ENCODE measurements at regions not wholly inside any gene's neighbourhood (a gene's known extent, or its start where the extent isn't known, plus 50 kb on each side); places are given as distances from the start of the nearest gene placed in this dataset.

GRCh38 chr13:77423296-77423695 is 96.4 kb upstream of the MYCBP2 start:
- DNase-seq (ENCODE audit: low read depth) = no peak

GRCh38 chr13:77422724-77423123 is 95.8 kb upstream of the MYCBP2 start:
- no peak for DNase-seq (ENCODE audit: low read depth)

- DNase-seq (ENCODE audit: low read depth) = no peak
Measured at GRCh38 chr13:77417897-77418296, 91.0 kb upstream of the MYCBP2 start.

GRCh38 chr13:77416666-77417212 is 89.8 kb upstream of the MYCBP2 start:
- no peak for DNase-seq (ENCODE audit: low read depth)

GRCh38 chr13:77415253-77416071 is 88.6 kb upstream of the MYCBP2 start:
- DNase-seq (ENCODE audit: low read depth) = no peak

GRCh38 chr13:77412860-77413259 is 86.0 kb upstream of the MYCBP2 start:
- DNase-seq (ENCODE audit: low read depth) = no peak

- no peak for DNase-seq (ENCODE audit: low read depth)
Measured at GRCh38 chr13:77412116-77412635, 85.3 kb upstream of the MYCBP2 start.

GRCh38 chr13:77409412-77409811 is 82.5 kb upstream of the MYCBP2 start:
- no peak for DNase-seq (ENCODE audit: low read depth)

- no peak for DNase-seq (ENCODE audit: low read depth)
Measured at GRCh38 chr13:77406644-77407440, 79.9 kb upstream of the MYCBP2 start.

- DNase-seq (ENCODE audit: low read depth) = no peak
Measured at GRCh38 chr13:77398825-77399620, 72.1 kb upstream of the MYCBP2 start.

GRCh38 chr13:77397636-77398035 is 70.7 kb upstream of the MYCBP2 start:
- peak; percentile 67 for DNase-seq (ENCODE audit: low read depth)

- DNase-seq (ENCODE audit: low read depth) = no peak
Measured at GRCh38 chr13:77391475-77391874, 64.6 kb upstream of the MYCBP2 start.

- DNase-seq (ENCODE audit: low read depth) = no peak
Measured at GRCh38 chr13:77390391-77390790, 63.5 kb upstream of the MYCBP2 start.

- no peak for DNase-seq (ENCODE audit: low read depth)
Measured at GRCh38 chr13:77389625-77390000, 62.7 kb upstream of the MYCBP2 start.

- no peak for DNase-seq (ENCODE audit: low read depth)
Measured at GRCh38 chr13:77388944-77389624, 62.2 kb upstream of the MYCBP2 start.

GRCh38 chr13:77387607-77388200 is 60.8 kb upstream of the MYCBP2 start:
- DNase-seq (ENCODE audit: low read depth) = no peak

- peak; percentile 91 for DNase-seq (ENCODE audit: low read depth)
Measured at GRCh38 chr13:77386880-77387606, 60.1 kb upstream of the MYCBP2 start.

- DNase-seq (ENCODE audit: low read depth) = peak; percentile 39
Measured at GRCh38 chr13:77386046-77386445, 59.2 kb upstream of the MYCBP2 start.

- DNase-seq (ENCODE audit: low read depth) = peak; percentile 23
Measured at GRCh38 chr13:77384999-77385398, 58.1 kb upstream of the MYCBP2 start.

- DNase-seq (ENCODE audit: low read depth) = no peak
Measured at GRCh38 chr13:77383097-77383496, 56.2 kb upstream of the MYCBP2 start.
